WTC11 (cell line): ENCODE measurements at regions not wholly inside any gene's neighbourhood (a gene's known extent, or its start where the extent isn't known, plus 50 kb on each side); places are given as distances from the start of the nearest gene placed in this dataset.

Source experiments
- ATAC-seq: fragments of 200-7000 bp; cut with Tn5 transposase; 2 replicates; pipeline ENCODE4 v1.10.0; 2021; ENCODE audit warnings: mild to moderate bottlenecking, moderate library complexity
- CTCF ChIA-PET: fragments of 300-600 bp; sonication (Branson Sonifier 250); formaldehyde crosslinking; loops from one replicate; lab custom pipeline; 2021; ENCODE audit warnings: antibody characterized with exemption; lab: Charles Lee
- POLR2A ChIA-PET: fragments of 350-600 bp; sonication (Branson Sonifier 250); formaldehyde crosslinking; loops from one replicate; lab custom pipeline; 2021; ENCODE audit warnings: antibody characterized with exemption; lab: Charles Lee
- DNase-seq: peaks from one replicate; pipeline ENCODE4 v3.0.0; 2021; ENCODE audit warnings: low spot score
- H3K27ac Mint-ChIP-seq: 2 replicates; pipeline ENCODE4 v1.8.0; 2021; ENCODE audit warnings: mixed read lengths
- H3K27me3 Mint-ChIP-seq: 2 replicates; pipeline ENCODE4 v1.8.0; 2021; ENCODE audit warnings: low read depth, mild to moderate bottlenecking, moderate library complexity, mixed read lengths
- H3K36me3 Mint-ChIP-seq: 2 replicates; pipeline ENCODE4 v1.8.0; 2021; ENCODE audit warnings: mixed read lengths
- H3K4me1 Mint-ChIP-seq: 2 replicates; pipeline ENCODE4 v1.8.0; 2022; ENCODE audit warnings: mixed read lengths
- H3K4me3 Mint-ChIP-seq: 2 replicates; pipeline ENCODE4 v1.8.0; 2021; ENCODE audit warnings: mild to moderate bottlenecking, moderate library complexity, mixed read lengths
- H3K9me3 Mint-ChIP-seq: 2 replicates; pipeline ENCODE4 v1.8.0; 2021; ENCODE audit warnings: mixed read lengths
- CTCF ChIP-seq: fragments of 200-600 bp; IDR thresholded peaks from 2 replicates; pipeline ENCODE4 v1.8.0; 2022; ENCODE audit warnings: antibody characterized with exemption
- ETV6 ChIP-seq: sonication (generic); formaldehyde crosslinking; IDR thresholded peaks from 2 replicates; pipeline ENCODE4 v1.8.1; 2022; ENCODE audit warnings: mild to moderate bottlenecking, missing genetic modification reagents
- MXD4 ChIP-seq: fragments of 250-450 bp; sonication (Bioruptor Pico); IDR thresholded peaks from 2 replicates; pipeline ENCODE4 v1.8.0; 2021; ENCODE audit warnings: mild to moderate bottlenecking, moderate library complexity, borderline replicate concordance
- MYBL2 ChIP-seq: sonication (generic); formaldehyde crosslinking; IDR thresholded peaks from 2 replicates; pipeline ENCODE4 v1.8.1; 2023; ENCODE audit warnings: mild to moderate bottlenecking, moderate library complexity, missing genetic modification reagents
- NR3C1 ChIP-seq: sonication (generic); formaldehyde crosslinking; conservative IDR thresholded peaks from 2 replicates; pipeline ENCODE4 v1.8.1; 2023; ENCODE audit warnings: low read depth, mild to moderate bottlenecking, missing genetic modification reagents
- SMAD4 ChIP-seq: sonication (generic); formaldehyde crosslinking; IDR thresholded peaks from 2 replicates; pipeline ENCODE4 v1.8.0; 2022; ENCODE audit warnings: mild to moderate bottlenecking, missing genetic modification reagents
- USF1 ChIP-seq: sonication (generic); formaldehyde crosslinking; IDR thresholded peaks from 2 replicates; pipeline ENCODE4 v1.8.0; 2022; ENCODE audit warnings: mild to moderate bottlenecking, missing genetic modification reagents
- ZNF219 ChIP-seq: sonication (generic); formaldehyde crosslinking; IDR thresholded peaks from 2 replicates; pipeline ENCODE4 v1.8.0; 2023; ENCODE audit warnings: missing genetic modification reagents, mild to moderate bottlenecking, borderline replicate concordance
- ZNF263 ChIP-seq: sonication (generic); formaldehyde crosslinking; IDR thresholded peaks from 2 replicates; pipeline ENCODE4 v1.8.1; 2022; ENCODE audit warnings: low read depth, mild to moderate bottlenecking, moderate library complexity, missing genetic modification reagents
- ZNF416 ChIP-seq: fragments of 250-450 bp; sonication (Bioruptor Pico); IDR thresholded peaks from 2 replicates; pipeline ENCODE4 v1.9.0; 2021; ENCODE audit warnings: mild to moderate bottlenecking, inconsistent platforms
- TF ChIP-seq, protein P1 (sequence below): sonication (generic); formaldehyde crosslinking; IDR thresholded peaks from 2 replicates; pipeline ENCODE4 v1.8.1; 2023; ENCODE audit warnings: mild to moderate bottlenecking, moderate library complexity, missing genetic modification reagents
- TF ChIP-seq, protein P2 (sequence below): fragments of 250-450 bp; sonication (Bioruptor Pico); IDR thresholded peaks from 2 replicates; pipeline ENCODE4 v1.9.0; 2021; ENCODE audit warnings: mild to moderate bottlenecking

DNA sequence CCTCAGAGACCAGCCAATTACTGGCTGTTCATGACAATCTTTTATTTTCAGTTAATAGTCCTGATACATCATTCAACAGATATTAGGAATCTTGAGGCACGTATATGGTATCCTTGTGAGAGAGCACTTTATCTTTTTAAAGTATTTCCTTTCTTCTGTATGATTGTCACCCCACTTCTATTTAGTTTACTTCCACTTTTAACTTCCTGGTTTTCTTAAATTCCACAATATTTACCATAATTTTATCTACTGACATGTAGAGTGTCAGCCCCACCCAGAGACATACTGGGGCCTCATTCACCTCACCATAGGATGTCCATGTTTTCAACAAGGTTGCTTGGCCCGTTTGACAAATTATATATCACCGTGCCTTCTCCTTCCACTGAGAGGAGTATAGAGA is 182.9 kb upstream of the ID2 start:
- DNase-seq (no peak), ATAC-seq (no peak)
- Mint-ChIP-seq H3K4me3 (no peak overlapping the region), H3K27me3 (no peaks in the 10 kb centered on the region), H3K4me1 (peaks cover 9% of the 10 kb centered on the region), H3K9me3 (no peaks in the 10 kb centered on the region), H3K36me3 (no peaks in the 10 kb centered on the region), H3K27ac (no peak overlapping the region)
- TF ChIP-seq MYBL2 (CRISPR knock-in tag) (no peak), ETV6 (CRISPR knock-in tag) (no peak)
- TF ChIP-seq, protein P1, sequence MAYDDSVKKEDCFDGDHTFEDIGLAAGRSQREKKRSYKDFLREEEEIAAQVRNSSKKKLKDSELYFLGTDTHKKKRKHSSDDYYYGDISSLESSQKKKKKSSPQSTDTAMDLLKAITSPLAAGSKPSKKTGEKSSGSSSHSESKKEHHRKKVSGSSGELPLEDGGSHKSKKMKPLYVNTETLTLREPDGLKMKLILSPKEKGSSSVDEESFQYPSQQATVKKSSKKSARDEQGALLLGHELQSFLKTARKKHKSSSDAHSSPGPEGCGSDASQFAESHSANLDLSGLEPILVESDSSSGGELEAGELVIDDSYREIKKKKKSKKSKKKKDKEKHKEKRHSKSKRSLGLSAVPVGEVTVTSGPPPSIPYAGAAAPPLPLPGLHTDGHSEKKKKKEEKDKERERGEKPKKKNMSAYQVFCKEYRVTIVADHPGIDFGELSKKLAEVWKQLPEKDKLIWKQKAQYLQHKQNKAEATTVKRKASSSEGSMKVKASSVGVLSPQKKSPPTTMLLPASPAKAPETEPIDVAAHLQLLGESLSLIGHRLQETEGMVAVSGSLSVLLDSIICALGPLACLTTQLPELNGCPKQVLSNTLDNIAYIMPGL (CRISPR knock-in tag): no peak
- POLR2A ChIA-PET: no interaction called here
- CTCF ChIA-PET: no interaction called here

GRCh38 chr2:8500124-8501054 is 181.5 kb upstream of the ID2 start:
- H3K36me3 Mint-ChIP-seq: no peaks in the 10 kb centered on the region
- no peaks in the 10 kb centered on the region for H3K27me3 Mint-ChIP-seq
- DNase-seq: no peak
- no peak for ATAC-seq
- H3K9me3 Mint-ChIP-seq: no peaks in the 10 kb centered on the region
- TF ChIP-seq NR3C1 (CRISPR knock-in tag): no peak
- no peak for TF ChIP-seq ZNF263 (CRISPR knock-in tag)
- TF ChIP-seq ZNF219: no peak
- H3K27ac Mint-ChIP-seq: no peak overlapping the region
- peaks cover 4% of the 10 kb centered on the region for H3K4me1 Mint-ChIP-seq
- H3K4me3 Mint-ChIP-seq: no peak overlapping the region
- ChIA-PET POLR2A (no interaction called here), CTCF (no interaction called here)

- ChIA-PET POLR2A (no interaction called here), CTCF (no interaction called here)
- TF ChIP-seq, protein P2, sequence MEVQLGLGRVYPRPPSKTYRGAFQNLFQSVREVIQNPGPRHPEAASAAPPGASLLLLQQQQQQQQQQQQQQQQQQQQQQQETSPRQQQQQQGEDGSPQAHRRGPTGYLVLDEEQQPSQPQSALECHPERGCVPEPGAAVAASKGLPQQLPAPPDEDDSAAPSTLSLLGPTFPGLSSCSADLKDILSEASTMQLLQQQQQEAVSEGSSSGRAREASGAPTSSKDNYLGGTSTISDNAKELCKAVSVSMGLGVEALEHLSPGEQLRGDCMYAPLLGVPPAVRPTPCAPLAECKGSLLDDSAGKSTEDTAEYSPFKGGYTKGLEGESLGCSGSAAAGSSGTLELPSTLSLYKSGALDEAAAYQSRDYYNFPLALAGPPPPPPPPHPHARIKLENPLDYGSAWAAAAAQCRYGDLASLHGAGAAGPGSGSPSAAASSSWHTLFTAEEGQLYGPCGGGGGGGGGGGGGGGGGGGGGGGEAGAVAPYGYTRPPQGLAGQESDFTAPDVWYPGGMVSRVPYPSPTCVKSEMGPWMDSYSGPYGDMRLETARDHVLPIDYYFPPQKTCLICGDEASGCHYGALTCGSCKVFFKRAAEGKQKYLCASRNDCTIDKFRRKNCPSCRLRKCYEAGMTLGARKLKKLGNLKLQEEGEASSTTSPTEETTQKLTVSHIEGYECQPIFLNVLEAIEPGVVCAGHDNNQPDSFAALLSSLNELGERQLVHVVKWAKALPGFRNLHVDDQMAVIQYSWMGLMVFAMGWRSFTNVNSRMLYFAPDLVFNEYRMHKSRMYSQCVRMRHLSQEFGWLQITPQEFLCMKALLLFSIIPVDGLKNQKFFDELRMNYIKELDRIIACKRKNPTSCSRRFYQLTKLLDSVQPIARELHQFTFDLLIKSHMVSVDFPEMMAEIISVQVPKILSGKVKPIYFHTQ: no peak
- TF ChIP-seq ZNF416 (CRISPR knock-in tag): no peak
- no peak for TF ChIP-seq SMAD4
- no peak for TF ChIP-seq USF1 (CRISPR knock-in tag)
- no peak for TF ChIP-seq MXD4 (CRISPR knock-in tag)
- no peak for TF ChIP-seq CTCF
- Mint-ChIP-seq H3K4me1 (peaks cover 6% of the 10 kb centered on the region), H3K27me3 (no peaks in the 10 kb centered on the region), H3K36me3 (no peaks in the 10 kb centered on the region), H3K9me3 (peaks cover 3% of the 10 kb centered on the region), H3K4me3 (no peak overlapping the region), H3K27ac (no peak overlapping the region)
- no peak for ATAC-seq
- DNase-seq: no peak
Observed at GRCh38 chr2:8501061-8501720, 180.7 kb upstream of the ID2 start.
